Loucy (cell line): ENCODE measurements at regions not wholly inside any gene's neighbourhood (a gene's known extent, or its start where the extent isn't known, plus 50 kb on each side); places are given as distances from the start of the nearest gene placed in this dataset.

Experiments
- EZH2phosphoT487 ChIP-seq: fragments of 200-600 bp; IDR thresholded peaks from 2 replicates; pipeline ENCODE4 v1.6.1; 2018; ENCODE audit warnings: antibody characterized with exemption, mild to moderate bottlenecking, moderate library complexity, borderline replicate concordance
- TF ChIP-seq, protein P1 (sequence below): fragments of 200-600 bp; sonication (generic); conservative IDR thresholded peaks from 2 replicates; pipeline ENCODE4 v1.5.1; 2014; ENCODE audit warnings: mild to moderate bottlenecking, antibody characterized with exemption, low read length

DNA sequence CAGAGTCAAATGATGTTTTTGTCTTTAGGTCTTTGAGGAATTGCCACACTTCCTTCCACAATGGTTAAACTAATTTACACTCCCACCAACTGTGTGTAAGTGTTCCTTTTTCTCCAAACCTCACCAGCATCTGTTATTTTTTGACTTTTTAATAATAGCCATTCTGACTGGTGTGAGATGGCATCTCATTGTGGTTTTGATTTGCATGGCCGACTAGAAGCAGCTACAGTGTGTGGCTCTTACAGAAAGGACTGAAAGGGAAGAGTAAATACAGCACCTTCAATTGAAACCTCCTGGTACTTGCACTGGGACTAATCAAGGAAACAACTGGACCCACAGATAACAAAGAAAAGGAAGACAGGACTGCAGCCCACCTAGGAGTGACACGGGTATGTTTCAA is 668.0 kb upstream of the RGS18 start:
- TF ChIP-seq, protein P1, sequence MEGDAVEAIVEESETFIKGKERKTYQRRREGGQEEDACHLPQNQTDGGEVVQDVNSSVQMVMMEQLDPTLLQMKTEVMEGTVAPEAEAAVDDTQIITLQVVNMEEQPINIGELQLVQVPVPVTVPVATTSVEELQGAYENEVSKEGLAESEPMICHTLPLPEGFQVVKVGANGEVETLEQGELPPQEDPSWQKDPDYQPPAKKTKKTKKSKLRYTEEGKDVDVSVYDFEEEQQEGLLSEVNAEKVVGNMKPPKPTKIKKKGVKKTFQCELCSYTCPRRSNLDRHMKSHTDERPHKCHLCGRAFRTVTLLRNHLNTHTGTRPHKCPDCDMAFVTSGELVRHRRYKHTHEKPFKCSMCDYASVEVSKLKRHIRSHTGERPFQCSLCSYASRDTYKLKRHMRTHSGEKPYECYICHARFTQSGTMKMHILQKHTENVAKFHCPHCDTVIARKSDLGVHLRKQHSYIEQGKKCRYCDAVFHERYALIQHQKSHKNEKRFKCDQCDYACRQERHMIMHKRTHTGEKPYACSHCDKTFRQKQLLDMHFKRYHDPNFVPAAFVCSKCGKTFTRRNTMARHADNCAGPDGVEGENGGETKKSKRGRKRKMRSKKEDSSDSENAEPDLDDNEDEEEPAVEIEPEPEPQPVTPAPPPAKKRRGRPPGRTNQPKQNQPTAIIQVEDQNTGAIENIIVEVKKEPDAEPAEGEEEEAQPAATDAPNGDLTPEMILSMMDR: no peak
- no peak for TF ChIP-seq EZH2phosphoT487
